HG02623 (cell line): ENCODE measurements at regions not wholly inside any gene's neighbourhood (a gene's known extent, or its start where the extent isn't known, plus 50 kb on each side); places are given as distances from the start of the nearest gene placed in this dataset.
"Not testable (repeated sequence)": the region's sequence is repeated elsewhere in the genome, so short reads cannot be mapped to it uniquely, and the experiment has no call there.

Experiments used
- ATAC-seq: cut with Tn5 transposase; IDR thresholded peaks from one replicate; pipeline ENCODE4 v1.9.1; 2021; ENCODE audit warnings: moderate library complexity; ENCODE audit not compliant: unreplicated experiment

GRCh38 chr2:88802026-88802425 lies 110.6 kb downstream of the RPIA start:
- not testable (repeated sequence) for ATAC-seq

- no peak for ATAC-seq
Observed at GRCh38 chr2:88807237-88807962, 115.9 kb downstream of the RPIA start.

GRCh38 chr2:88808083-88808482 lies 116.6 kb downstream of the RPIA start:
- ATAC-seq, result no peak

GRCh38 chr2:88808652-88809051 lies 117.2 kb downstream of the RPIA start:
- ATAC-seq, result no peak

- ATAC-seq, result no peak
Observed at GRCh38 chr2:88809216-88809615, 117.7 kb downstream of the RPIA start.

GRCh38 chr2:88810017-88810416 lies 118.5 kb downstream of the RPIA start:
- ATAC-seq, result peak; percentile 61

GRCh38 chr2:88810488-88810887 lies 119.0 kb downstream of the RPIA start:
- ATAC-seq, result no peak

- ATAC-seq, result no peak
Observed at GRCh38 chr2:88811233-88811632, 119.8 kb downstream of the RPIA start.

- no peak for ATAC-seq
Observed at GRCh38 chr2:88811681-88812080, 120.2 kb downstream of the RPIA start.

- no peak for ATAC-seq
Observed at GRCh38 chr2:88813612-88814011, 122.1 kb downstream of the RPIA start.

- ATAC-seq, result no peak
Observed at GRCh38 chr2:88815282-88815681, 123.8 kb downstream of the RPIA start.

GRCh38 chr2:88815697-88816096 lies 124.2 kb downstream of the RPIA start:
- ATAC-seq, result no peak

- no peak for ATAC-seq
Observed at GRCh38 chr2:88818381-88818780, 126.9 kb downstream of the RPIA start.

- ATAC-seq, result no peak
Observed at GRCh38 chr2:88824951-88825350, 133.5 kb downstream of the RPIA start.

- ATAC-seq, result no peak
Observed at GRCh38 chr2:88826399-88826798, 134.9 kb downstream of the RPIA start.

- ATAC-seq, result no peak
Observed at GRCh38 chr2:88827821-88828220, 136.3 kb downstream of the RPIA start.

GRCh38 chr2:88828397-88829137 lies 137.1 kb downstream of the RPIA start:
- ATAC-seq, result no peak

- no peak for ATAC-seq
Observed at GRCh38 chr2:88829607-88830463, 138.4 kb downstream of the RPIA start.

GRCh38 chr2:88831071-88831791 lies 139.8 kb downstream of the RPIA start:
- no peak for ATAC-seq

GRCh38 chr2:88831792-88832248 lies 140.3 kb downstream of the RPIA start:
- ATAC-seq, result peak; percentile 80
